ENCODE measurements at regions not wholly inside any gene's neighbourhood (a gene's known extent, or its start where the extent isn't known, plus 50 kb on each side); places are given as distances from the start of the nearest gene placed in this dataset.

GRCh38 chr16:63578791-63579190 is 1542.6 kb upstream of the CDH8 start (continued):
- TF ChIP-seq PRDM15 (CRISPR knock-in tag; IDR thresholded peaks at IDR 0.05) = no peak
- no peak for TF ChIP-seq SIN3A (IDR thresholded peaks at IDR 0.05; ENCODE audit: low read depth, low read length)
- no peak for TF ChIP-seq SREBF1 (IDR thresholded peaks at IDR 0.05; ENCODE audit: low read length)
- no peak for TF ChIP-seq ELK1 (IDR thresholded peaks at IDR 0.05; ENCODE audit: low read depth, low read length)
- TF ChIP-seq CTCF (IDR thresholded peaks at IDR 0.05 in 2 of 3, conservative IDR thresholded peaks at IDR 0.05 in 1 of 3; ENCODE audit: control insufficient read depth in 2 of 3, extremely low read depth in 1 of 3, insufficient read depth in 1 of 3, low read depth in 3 of 3, low read length in 3 of 3) = no peak
- TF ChIP-seq EP300 (IDR thresholded peaks at IDR 0.05; ENCODE audit: borderline replicate concordance in 1 of 2, control insufficient read depth in 1 of 2, low read depth in 2 of 2, low read length in 2 of 2) = no peak
- no peak for TF ChIP-seq MXI1 (IDR thresholded peaks at IDR 0.05; ENCODE audit: low read depth, low read length)
- TF ChIP-seq WRNIP1 (IDR thresholded peaks at IDR 0.05; ENCODE audit: borderline replicate concordance, low read depth, low read length) = no peak
- no peak for TF ChIP-seq BCL11A (IDR thresholded peaks at IDR 0.05; ENCODE audit: low read depth, low read length)
